ENCODE measurements at regions not wholly inside any gene's neighbourhood (a gene's known extent, or its start where the extent isn't known, plus 50 kb on each side); places are given as distances from the start of the nearest gene placed in this dataset.

DNA sequence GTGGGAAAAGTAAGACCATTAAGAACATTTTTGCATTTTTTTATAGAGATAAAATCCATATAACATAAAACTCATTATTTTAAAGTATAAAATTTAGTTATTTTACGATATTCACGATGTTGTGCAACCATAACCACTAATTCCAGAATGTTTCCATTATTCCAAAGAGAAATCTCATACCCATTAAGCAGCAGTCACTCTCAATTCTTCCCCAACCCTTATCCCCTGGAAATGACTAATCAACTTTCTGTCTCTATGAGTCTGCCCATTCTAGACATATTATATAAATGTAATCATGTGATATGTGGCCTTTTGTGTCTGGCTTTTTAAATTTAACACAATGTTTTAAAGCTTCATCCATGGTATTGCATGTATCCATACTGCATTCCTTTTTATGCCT lies 115.6 kb upstream of the ADAMTSL1 start:
- DNase-seq, result no peak

DNA sequence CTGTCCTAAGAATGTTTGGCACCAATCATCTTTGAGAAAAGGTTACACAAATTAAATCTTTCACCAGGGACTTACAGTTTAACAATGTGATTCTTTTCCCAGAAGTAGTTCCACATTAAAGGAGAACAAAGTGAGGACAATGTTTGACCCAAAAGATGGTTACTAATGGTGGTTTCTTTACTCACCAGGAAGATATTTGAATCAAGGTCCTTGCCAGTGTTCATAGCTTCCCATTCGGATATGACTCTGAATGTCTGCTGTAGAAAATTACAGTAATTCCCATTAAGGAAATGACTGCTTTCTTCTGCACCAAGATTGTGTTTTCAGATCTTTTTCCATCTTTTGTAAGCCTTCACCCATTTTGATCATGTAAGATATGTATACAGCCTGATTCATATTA lies 114.6 kb upstream of the ADAMTSL1 start:
- DNase-seq, result no peak

DNA sequence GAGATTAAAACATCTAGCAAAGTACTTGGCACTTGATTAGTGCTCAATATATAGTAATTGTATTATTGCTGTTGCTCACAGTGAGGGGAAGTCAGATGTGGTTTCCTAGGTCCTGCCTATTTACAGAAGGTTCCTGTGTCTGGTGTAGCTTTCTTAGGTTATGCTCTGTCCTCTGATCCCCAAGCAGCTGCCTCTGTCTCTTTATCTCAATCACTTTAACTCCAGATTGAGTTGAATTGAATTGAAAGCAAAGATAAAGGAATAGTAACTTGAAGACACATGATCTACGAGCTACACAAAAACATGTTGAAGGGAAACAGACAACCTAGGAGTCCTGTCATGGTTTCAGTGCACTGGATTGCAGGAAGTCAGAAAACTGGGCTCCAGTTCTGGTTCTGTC lies 113.9 kb upstream of the ADAMTSL1 start:
- DNase-seq, result no peak

- DNase-seq, result no peak
Measured at GRCh38 chr9:18361646-18362045, 112.3 kb upstream of the ADAMTSL1 start.

- DNase-seq, result no peak
Measured at GRCh38 chr9:18362166-18362565, 111.8 kb upstream of the ADAMTSL1 start.

GRCh38 chr9:18362901-18363685 lies 110.9 kb upstream of the ADAMTSL1 start:
- DNase-seq, result no peak

GRCh38 chr9:18365651-18366050 lies 108.3 kb upstream of the ADAMTSL1 start:
- DNase-seq, result no peak

DNA sequence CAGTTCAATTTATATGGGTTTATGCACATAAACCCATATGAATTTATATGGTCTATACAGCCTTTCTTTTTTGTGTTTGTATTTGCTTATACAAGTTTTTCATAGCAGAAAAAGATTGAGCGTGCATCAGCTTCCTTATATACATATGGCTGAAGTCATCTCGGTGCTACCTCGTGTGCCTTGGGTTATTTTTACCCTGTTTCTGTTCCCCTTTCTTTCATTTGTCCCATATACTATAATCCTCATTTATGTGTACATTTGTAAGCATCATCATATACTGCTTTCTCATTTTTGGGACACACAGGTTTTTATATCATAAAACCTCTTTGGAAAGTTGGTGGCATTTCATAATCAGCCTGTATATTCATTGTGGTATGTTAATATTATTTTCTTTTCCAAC lies 107.8 kb upstream of the ADAMTSL1 start:
- no peak for DNase-seq

GRCh38 chr9:18368206-18368605 lies 105.7 kb upstream of the ADAMTSL1 start:
- DNase-seq, result no peak

GRCh38 chr9:18371141-18371540 lies 102.8 kb upstream of the ADAMTSL1 start:
- DNase-seq, result no peak

GRCh38 chr9:18371621-18372020 lies 102.3 kb upstream of the ADAMTSL1 start:
- no peak for DNase-seq

DNA sequence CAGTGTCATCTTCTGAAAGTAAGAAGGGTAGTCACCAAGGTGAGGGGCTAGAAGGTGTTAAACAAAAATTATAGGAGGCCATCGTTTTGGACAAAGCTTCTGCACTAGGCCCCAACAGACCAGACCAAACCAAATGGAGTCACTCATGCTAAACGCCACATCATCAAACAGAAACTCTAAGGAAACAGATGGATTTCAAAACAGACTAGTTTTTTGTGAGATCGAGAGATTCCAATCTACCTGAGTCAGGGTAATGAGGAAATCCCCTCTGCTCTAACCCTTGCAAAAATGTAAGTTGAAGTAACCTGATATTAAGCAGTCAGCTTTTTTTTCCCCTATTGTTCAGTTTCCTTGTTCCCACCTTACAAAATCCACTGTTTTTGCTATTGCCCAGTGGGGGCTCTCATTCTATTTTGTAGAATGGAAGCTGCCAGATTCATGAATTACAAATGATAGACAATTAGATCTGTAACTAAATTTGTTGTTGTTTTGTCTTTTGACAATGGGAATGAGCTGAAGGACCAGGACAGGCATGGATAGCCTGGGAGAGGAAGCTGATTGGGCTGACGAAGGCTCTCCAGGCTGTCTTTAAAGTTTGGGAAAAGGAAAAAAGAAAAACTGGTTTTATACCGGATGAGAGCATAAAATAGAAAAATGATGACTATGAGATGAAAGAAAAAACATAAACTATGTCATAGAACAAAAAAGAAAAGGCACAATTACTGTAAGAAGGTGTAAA lies 94.7 kb upstream of the ADAMTSL1 start:
- no peak for DNase-seq

DNA sequence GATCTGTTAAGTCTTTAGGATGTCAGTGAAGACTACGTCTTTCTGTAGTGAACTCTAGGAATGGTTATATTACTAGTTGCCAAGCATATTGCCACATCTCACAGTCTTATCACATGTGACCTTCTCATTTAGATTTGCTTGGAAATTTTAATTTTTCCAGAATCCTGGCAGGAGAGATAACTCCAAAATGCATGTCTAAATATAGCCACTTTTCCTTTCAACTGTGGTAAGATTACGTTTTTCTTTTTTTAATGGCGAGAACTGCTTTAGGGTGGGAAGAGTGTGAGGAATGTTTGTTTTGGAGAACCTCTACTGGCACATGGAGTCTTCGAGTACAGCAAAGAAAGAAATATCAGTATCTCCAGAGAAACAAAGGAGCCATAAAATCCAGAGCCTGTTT lies 91.7 kb upstream of the ADAMTSL1 start:
- no peak for DNase-seq

- DNase-seq, result no peak
Measured at GRCh38 chr9:18384066-18384465, 89.9 kb upstream of the ADAMTSL1 start.

DNA sequence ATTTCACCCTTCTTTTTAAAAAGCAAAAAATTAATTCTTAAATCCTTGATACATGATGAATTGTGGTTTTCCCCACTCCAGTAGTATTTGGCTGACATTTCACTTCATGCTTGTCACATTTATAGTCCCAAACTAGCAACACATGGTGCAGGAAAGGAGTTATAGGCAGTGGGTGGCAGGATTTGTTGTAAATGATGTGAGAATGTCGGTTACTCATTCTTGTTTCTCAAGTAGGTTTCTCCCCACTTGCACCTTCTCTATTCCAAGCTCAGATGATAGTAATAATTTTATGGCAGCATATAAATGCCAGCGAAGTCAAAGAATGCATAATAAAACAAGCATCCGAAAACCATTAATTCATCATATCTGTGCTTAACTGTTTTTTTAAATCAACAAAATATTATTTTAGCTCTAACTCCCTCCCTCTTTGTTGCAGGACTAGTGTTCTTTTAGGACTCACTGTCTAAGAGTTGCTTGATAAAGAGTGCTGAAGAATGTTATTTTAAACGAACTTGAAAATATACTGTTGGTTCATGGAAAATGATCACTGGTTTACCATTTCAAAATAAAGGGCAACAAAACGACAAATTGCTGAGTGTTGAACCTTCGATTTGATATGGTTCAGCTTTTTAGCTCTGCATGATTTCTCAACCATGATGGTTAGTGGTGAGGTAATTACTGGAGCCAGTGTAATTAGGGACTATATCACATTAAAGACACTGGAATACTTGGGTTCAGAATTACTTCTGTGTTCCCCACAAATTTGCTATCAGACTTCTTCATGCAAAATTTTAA lies 88.1 kb upstream of the ADAMTSL1 start:
- DNase-seq, result no peak

DNA sequence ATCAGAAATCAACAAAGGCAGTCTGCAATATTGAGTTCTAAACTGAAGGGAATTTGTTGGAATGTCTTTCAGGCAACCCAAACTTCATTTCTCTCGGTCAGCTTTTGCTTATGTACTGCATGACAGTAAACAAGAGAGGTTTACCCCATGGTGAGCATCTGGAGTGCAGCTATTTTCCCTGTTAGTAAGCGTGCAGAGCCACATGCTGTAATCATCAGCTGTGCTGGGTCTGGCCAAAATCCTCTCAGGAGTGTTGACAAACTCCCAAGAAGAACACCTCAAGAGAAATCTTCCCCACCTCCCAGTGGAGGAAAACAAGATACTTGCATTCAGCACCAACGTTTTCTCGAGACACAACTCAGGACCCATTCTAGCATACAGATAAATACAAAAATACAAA lies 83.6 kb upstream of the ADAMTSL1 start:
- no peak for DNase-seq

GRCh38 chr9:18393340-18394130 lies 80.4 kb upstream of the ADAMTSL1 start:
- no peak for DNase-seq

GRCh38 chr9:18394847-18395351 lies 79.1 kb upstream of the ADAMTSL1 start:
- DNase-seq, result no peak

- DNase-seq, result no peak
Measured at GRCh38 chr9:18396102-18396728, 77.7 kb upstream of the ADAMTSL1 start.

DNA sequence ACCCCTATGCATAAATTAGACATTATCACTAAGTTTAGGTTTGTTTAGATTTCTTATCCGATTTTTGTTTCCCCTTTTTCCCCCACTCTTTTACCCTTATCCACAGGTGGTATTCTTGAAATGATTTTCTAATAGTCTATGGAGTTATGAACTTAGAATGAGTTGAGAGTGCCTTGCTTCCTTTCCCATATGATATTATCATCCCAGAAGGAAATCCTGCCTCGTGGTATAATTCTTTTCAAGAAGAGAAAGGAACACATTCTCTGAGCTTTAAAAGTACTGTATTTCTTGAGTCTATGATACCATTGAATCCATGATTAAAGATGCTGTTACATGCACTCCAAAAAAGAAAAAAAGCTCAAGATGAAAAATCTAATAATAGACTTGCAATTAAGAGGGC lies 76.9 kb upstream of the ADAMTSL1 start:
- no peak for DNase-seq

- no peak for DNase-seq
Measured at GRCh38 chr9:18398038-18398437, 75.9 kb upstream of the ADAMTSL1 start.

DNA sequence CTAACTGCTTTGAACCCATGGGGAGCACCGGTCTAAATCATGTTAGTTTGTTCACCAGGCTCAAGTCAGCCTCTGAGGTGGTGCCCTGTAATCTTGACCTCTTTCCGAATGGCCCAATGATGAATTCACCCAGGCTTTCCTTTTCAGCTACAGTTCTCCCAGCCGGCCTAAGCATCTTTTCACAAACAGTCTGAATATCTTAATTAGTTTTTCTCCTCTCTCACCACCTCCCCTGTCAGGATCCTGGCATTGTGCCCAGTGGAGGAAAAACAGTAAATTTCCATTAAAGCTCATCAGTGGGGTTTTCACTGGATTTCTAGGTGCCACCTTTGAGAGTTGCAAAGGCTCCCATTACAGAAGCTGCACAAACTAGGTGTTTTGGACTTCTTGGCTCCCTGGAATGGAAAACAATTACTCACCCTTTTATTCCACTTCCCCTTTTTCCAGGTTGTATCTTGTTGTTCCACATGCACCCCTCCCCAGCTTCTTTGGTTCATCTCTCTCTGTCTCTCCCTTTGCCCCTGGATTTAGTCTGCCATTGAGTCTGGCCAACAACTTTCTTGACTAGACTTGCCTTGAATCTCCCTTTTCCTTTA lies 69.4 kb upstream of the ADAMTSL1 start:
- no peak for DNase-seq

Measured in NK-92 treated with Interleukin-12 subunit alpha and Interleukin-12 subunit beta, amount 100 ng/mL, for 24 hours (cell line).